M059J (cell line): ENCODE measurements at regions not wholly inside any gene's neighbourhood (a gene's known extent, or its start where the extent isn't known, plus 50 kb on each side); places are given as distances from the start of the nearest gene placed in this dataset.

Source experiments
- DNase-seq: peaks from one replicate; pipeline ENCODE4 v3.0.0-alpha.2; 2012; ENCODE audit warnings: low read depth

GRCh38 chr18:27483276-27483675 is 298.2 kb upstream of the CHST9 start:
- DNase-seq = no peak

- peak; percentile 0 for DNase-seq
Measured at GRCh38 chr18:27478459-27478858, 293.4 kb upstream of the CHST9 start.

- no peak for DNase-seq
Measured at GRCh38 chr18:27473318-27473717, 288.2 kb upstream of the CHST9 start.

DNA sequence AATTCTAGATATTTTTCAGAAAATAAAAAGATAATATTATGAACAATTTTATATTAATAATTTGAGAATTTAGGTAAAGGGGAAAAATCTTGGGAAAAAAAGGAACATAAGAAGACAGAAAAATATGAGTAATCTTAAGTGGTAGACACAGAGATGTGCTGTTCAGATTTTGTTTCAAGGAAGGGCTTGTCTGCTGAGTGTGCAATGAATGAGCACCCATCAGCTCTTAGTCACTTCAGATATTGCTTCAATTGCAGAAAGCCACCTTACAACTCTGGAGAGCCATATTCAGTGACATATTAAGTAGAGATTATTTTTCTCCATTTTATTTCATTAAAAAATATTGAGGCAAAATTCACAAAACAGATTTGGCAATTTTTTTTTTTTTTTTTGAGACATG is 282.0 kb upstream of the CHST9 start:
- no peak for DNase-seq

DNA sequence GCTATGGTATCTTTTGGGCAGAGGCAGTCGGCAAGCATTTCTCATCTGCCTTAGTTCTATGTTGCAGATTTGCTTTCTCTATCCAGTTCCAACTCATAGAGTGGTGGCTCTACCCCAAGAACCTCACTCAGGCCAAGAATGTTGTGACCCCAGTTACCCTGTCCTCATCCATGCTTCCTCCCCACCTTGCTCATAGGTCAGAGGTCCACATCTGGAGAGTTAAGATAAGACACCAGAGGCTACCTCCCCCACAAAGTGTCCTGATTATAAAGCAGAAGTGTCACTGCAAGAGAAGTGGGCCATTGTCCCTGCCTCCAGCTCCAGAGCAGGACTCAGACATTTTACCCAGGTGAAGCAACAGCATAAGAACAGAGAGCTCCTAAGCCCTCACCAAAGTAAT is 276.8 kb upstream of the CHST9 start:
- DNase-seq = no peak

GRCh38 chr18:27449104-27449503 is 264.0 kb upstream of the CHST9 start:
- DNase-seq = no peak

DNA sequence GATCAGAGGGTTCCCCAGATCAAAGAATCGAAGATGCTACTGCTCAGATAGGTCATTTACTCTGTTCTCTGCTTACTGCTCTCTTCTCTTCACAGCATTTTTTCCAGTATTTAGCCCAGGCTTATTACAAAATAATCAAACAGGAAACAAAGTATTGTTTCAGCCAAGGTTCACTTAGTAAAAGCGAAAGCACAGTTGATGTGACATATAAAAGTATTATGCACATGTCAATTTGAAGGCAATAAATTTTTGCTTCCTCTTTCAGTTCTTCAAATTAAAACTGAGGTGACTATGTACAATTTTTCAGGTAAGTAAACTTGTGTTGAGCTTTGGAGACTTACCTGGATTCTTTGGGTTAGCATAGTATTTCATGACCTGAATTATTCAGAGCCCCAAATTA is 262.8 kb upstream of the CHST9 start:
- DNase-seq = no peak

DNA sequence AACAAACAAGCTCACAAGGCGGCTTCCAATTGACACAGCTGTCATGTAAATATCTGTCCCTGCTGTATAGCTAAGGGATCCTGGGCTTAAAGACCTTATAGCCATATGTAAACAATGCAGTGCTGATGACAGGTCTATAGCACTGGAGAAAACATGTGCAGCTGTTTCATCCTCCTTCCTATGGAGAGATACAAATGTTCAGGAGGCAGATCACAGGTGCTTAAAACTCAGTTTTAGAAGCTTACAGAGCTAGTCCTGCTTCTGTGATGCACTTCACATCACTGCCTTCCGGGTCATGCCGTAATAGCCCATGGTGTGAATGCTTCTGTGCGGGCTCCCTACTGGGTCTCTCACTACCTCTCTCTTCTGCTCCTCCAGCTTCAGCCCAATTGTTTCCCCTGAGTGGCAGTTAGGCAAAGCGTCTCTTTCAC is 262.4 kb upstream of the CHST9 start:
- no peak for DNase-seq

DNA sequence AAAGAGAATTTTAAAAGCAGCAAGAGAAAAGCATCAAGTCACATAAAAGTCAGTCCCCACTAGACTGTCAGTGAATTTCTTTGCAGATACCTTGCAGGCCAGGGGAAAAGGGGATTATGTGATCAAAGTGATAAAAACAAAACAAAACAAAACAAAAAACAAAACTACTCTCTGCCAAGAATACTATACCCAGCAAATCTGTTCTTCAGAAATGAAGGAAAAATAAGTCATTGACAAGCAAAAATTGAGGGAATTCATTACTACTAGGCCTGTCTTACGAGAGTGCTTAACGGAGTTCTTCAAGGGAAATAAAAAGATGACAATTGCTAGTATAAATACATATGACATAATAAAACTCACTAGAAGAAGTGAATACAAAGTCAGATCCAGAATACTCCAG is 245.5 kb upstream of the CHST9 start:
- no peak for DNase-seq

GRCh38 chr18:27428716-27429475 is 243.8 kb upstream of the CHST9 start:
- peak; percentile 3 for DNase-seq

DNA sequence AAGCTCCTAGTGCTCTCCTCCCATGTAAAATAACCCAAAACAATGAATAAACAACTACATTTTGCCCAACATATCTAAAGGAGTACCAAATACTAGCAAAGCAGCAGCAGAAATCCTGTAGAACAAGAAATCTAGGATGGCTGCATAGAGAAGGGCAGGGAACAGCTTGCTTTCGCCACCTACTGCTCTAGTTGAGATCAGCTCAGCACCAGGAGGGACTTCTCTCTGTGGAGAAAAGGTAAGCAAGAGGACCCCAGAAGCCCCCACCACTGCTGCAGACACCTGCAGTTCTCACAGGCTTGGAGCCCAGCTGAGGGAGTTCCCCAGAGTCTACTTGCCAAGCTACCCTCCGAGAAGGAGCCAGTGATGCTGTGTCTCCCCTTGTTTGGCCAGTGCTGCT is 243.0 kb upstream of the CHST9 start:
- peak; percentile 2 for DNase-seq

- DNase-seq = no peak
Measured at GRCh38 chr18:27423581-27423980, 238.5 kb upstream of the CHST9 start.

DNA sequence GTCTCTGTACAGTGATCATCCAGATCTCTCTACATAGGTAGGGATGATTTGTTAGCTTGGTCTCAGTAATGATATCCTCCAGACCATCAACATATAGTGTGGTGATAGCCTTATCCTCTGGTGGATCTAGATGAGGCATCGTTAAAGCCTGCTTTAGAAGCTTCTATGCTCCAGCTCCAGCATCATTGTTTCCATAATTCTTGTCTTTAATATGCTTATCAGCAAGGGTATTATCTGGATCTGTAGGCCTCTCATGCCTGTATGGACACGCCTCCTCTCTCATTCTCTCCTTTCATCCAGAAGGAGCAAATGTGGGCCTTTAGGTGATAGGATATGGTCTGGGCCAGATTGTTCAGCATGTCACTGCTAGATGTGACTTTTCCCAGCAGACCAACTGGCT is 234.5 kb upstream of the CHST9 start:
- DNase-seq = no peak

DNA sequence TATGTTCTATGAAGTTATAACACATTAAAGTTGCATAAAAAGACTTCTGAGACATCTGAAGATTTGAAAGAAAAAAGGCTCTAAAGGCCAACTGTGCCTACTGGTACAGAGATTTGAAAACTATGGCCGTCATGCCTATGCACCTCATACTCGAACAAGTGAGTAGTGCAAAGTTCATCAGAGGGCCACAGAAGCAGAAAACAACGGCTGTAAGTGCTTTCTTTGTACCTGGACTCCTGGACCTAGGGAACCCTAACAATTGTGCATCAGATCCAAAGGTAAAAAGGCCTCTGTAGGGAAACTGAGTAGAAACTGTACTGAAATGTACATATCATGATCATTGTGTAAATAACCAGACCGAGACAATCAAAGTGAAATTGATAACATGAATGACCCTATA is 230.4 kb upstream of the CHST9 start:
- no peak for DNase-seq

GRCh38 chr18:27414682-27415081 is 229.6 kb upstream of the CHST9 start:
- no peak for DNase-seq

- peak; percentile 77 for DNase-seq
Measured at GRCh38 chr18:27413495-27414401, 228.6 kb upstream of the CHST9 start.

DNA sequence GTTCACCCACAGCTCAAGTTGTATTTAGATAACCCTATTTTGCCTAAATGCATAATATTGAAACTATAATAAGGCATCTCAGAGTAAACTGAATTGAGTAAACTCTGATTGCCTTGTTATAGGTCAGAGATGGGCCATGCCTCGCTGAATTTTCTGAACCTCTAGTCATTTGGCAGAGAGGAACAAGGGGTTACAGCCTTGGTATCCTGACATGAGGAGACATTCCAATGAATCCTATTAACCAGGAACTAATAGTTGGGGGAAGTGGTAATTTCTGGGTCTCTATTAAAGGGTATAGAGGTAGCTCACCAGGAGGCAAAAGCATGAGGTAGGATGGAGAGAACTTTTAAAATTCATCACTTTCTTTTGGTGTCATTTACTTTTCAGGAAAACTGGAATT is 227.4 kb upstream of the CHST9 start:
- no peak for DNase-seq

DNA sequence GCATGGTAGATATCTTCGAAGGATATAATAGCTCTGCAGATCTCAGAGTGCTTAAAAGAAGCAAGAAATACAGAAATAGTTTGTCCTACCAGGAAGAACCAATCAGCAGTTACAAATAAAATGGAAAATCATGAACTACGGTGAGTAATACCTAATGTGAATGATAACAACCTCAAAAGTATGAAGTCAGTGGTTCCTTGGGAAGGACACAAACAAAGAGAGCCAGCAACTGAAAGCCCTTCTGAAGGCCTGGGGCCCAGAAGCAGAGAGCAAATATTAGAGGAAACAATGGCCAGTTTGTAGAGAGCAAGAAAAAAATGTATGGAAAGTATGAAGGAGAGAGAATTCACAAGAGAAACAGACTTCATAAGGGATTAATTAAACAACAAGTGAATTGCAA is 226.8 kb upstream of the CHST9 start:
- peak; percentile 68 for DNase-seq

DNA sequence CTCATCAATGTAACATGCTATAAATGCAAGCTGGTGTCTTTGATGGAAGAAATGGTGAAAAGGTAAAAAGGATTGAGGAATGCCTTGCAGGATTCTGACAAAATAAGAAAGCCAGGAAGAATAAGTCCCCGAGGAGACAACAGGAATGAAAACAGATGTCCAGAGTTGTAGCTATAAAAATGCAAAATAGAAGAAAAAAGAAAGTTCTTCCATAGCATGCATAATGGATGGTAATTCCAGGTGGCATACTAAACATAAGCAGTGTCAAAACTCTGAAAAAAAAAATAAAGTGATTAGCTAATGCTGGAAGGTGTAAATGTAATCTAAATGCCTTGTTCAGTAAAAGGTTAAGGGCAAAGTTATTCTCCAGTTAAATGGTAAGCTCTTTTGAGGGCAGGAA is 225.9 kb upstream of the CHST9 start:
- DNase-seq = no peak

DNA sequence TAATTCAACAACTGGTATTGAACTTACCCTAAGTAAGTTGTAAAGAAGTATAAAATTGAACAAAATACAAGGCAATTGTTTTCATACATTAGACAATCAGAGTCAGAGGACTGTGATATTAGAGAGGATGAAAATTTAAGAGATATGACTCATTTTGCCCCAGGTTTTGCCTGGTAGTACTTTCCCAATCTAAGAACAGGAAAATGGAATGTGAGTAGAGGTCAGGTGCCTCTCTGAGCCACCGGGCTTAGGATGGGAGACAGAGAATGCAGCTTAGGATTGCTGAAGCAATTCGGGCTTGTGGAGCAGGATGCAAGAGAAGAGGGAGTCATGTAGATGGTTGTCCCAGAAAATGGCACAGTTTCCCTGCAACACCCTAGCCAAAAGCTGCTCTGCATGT is 219.7 kb upstream of the CHST9 start:
- peak; percentile 22 for DNase-seq

GRCh38 chr18:27400001-27400400 is 214.9 kb upstream of the CHST9 start:
- peak; percentile 15 for DNase-seq

- DNase-seq = no peak
Measured at GRCh38 chr18:27395752-27396151, 210.6 kb upstream of the CHST9 start.

GRCh38 chr18:27394687-27395086 is 209.6 kb upstream of the CHST9 start:
- no peak for DNase-seq
